ENCODE measurements at regions not wholly inside any gene's neighbourhood (a gene's known extent, or its start where the extent isn't known, plus 50 kb on each side); places are given as distances from the start of the nearest gene placed in this dataset.

GRCh38 chr10:8349610-8350249 is 295.2 kb downstream of the GATA3 start:
- no peak for TF ChIP-seq CTCF (conservative IDR thresholded peaks at IDR 0.05; ENCODE audit: low read length)
- DNase-seq (ENCODE audit: low read depth): no peak
- H3K4me3 ChIP-seq (ENCODE audit: low read length): no peak overlapping the region

- H3K4me3 ChIP-seq (ENCODE audit: low read length): no peak overlapping the region
- TF ChIP-seq CTCF (conservative IDR thresholded peaks at IDR 0.05; ENCODE audit: low read length): no peak
- no peak for DNase-seq (ENCODE audit: low read depth)
Measured at GRCh38 chr10:8350250-8350967, 295.9 kb downstream of the GATA3 start.

- TF ChIP-seq CTCF (conservative IDR thresholded peaks at IDR 0.05; ENCODE audit: low read length): no peak
- DNase-seq (ENCODE audit: low read depth): no peak
- no peak overlapping the region for H3K4me3 ChIP-seq (ENCODE audit: low read length)
Measured at GRCh38 chr10:8352171-8353075, 297.9 kb downstream of the GATA3 start.

GRCh38 chr10:8356283-8356682 is 301.8 kb downstream of the GATA3 start:
- no peak for DNase-seq (ENCODE audit: low read depth)
- TF ChIP-seq CTCF (conservative IDR thresholded peaks at IDR 0.05; ENCODE audit: low read length): no peak
- no peak overlapping the region for H3K4me3 ChIP-seq (ENCODE audit: low read length)

GRCh38 chr10:8359467-8359866 is 305.0 kb downstream of the GATA3 start:
- no peak for DNase-seq (ENCODE audit: low read depth)
- TF ChIP-seq CTCF (conservative IDR thresholded peaks at IDR 0.05; ENCODE audit: low read length): no peak
- H3K4me3 ChIP-seq (ENCODE audit: low read length): no peak overlapping the region

- DNase-seq (ENCODE audit: low read depth): no peak
- H3K4me3 ChIP-seq (ENCODE audit: low read length): no peak overlapping the region
- no peak for TF ChIP-seq CTCF (conservative IDR thresholded peaks at IDR 0.05; ENCODE audit: low read length)
Measured at GRCh38 chr10:8360365-8360764, 305.9 kb downstream of the GATA3 start.

All from AG10803 (cell line).